ENCODE measurements at regions not wholly inside any gene's neighbourhood (a gene's known extent, or its start where the extent isn't known, plus 50 kb on each side); places are given as distances from the start of the nearest gene placed in this dataset.

- H3K27ac ChIP-seq (ENCODE audit: low read depth): no peak overlapping the region
These were observed 625.3 kb downstream of the PLA2G4A start for GRCh38 chr1:187454010-187454409.

More at GRCh38 chr1:187454010-187454409, 625.3 kb downstream of the PLA2G4A start:
- Histone ChIP-seq H2AFZ (no peak overlapping the region), H3K4me2 (no peak overlapping the region), H4K20me1 (replicated peaks; ENCODE audit: insufficient read depth) (no peaks in the 10 kb centered on the region), H3K36me3 (ENCODE audit: insufficient read depth) (no peaks in the 10 kb centered on the region), H3F3A (replicated peaks; ENCODE audit: low read depth) (no peaks in the 10 kb centered on the region), H3K4me3 (no peak overlapping the region), H3K9me2 (ENCODE audit: insufficient read depth) (no peaks in the 10 kb centered on the region), H3K4me1 (ENCODE audit: insufficient read depth) (no peaks in the 10 kb centered on the region), H3K79me2 (replicated peaks; ENCODE audit: insufficient read depth) (no peaks in the 10 kb centered on the region), H3K27me3 (ENCODE audit: insufficient read depth) (no peaks in the 10 kb centered on the region)
- Mint-ChIP-seq H3K27ac (no peak overlapping the region), H3K9me3 (no peaks in the 10 kb centered on the region), H3K4me1 (peaks cover 4% of the 10 kb centered on the region; the same call in 2 of the 3 replicates), H3K27me3 (ENCODE audit: insufficient read depth, low read depth, poor library complexity) (no peaks in the 10 kb centered on the region), H3K36me3 (ENCODE audit: low read depth) (no peaks in the 10 kb centered on the region), H3K4me3 (no peak overlapping the region)
- DNase-seq (ENCODE audit: low spot score) (no peak), ATAC-seq (no peak)
- TF ChIP-seq CREB1 (CRISPR knock-in tag; IDR thresholded peaks at IDR 0.05; ENCODE audit: low read depth) (no peak), REST (IDR thresholded peaks at IDR 0.05; ENCODE audit: unreplicated experiment) (no peak), JUNB (IDR thresholded peaks at IDR 0.05; ENCODE audit: unreplicated experiment) (no peak), ZNF462 (CRISPR knock-in tag; IDR thresholded peaks at IDR 0.05) (no peak), CTCF (conservative IDR thresholded peaks at IDR 0.05; ENCODE audit: low read depth in 2 of 2) (no peak), ZNF331 (CRISPR knock-in tag; IDR thresholded peaks at IDR 0.05; ENCODE audit: low read depth) (no peak), ZNF114 (CRISPR knock-in tag; IDR thresholded peaks at IDR 0.05) (no peak), NANOG (IDR thresholded peaks at IDR 0.05; ENCODE audit: borderline replicate concordance) (no peak)

Measured in GM23338 (cell line).